ENCODE measurements at regions not wholly inside any gene's neighbourhood (a gene's known extent, or its start where the extent isn't known, plus 50 kb on each side); places are given as distances from the start of the nearest gene placed in this dataset.
"Not testable (repeated sequence)": the region's sequence is repeated elsewhere in the genome, so short reads cannot be mapped to it uniquely, and the experiment has no call there.

- no peak for DNase-seq
Measured at GRCh38 chr3:18987862-18988447, 160.4 kb upstream of the KCNH8 start.

GRCh38 chr3:18987070-18987469 lies 161.2 kb upstream of the KCNH8 start:
- DNase-seq, result no peak

GRCh38 chr3:18982920-18983319 lies 165.4 kb upstream of the KCNH8 start:
- DNase-seq, result no peak

- DNase-seq, result not testable (repeated sequence)
Measured at GRCh38 chr3:18976102-18976501, 172.2 kb upstream of the KCNH8 start.

GRCh38 chr3:18968120-18968519 lies 180.2 kb upstream of the KCNH8 start:
- DNase-seq, result no peak

- DNase-seq, result no peak
Measured at GRCh38 chr3:18965781-18966180, 182.5 kb upstream of the KCNH8 start.

GRCh38 chr3:18964640-18965039 lies 183.7 kb upstream of the KCNH8 start:
- no peak for DNase-seq

- DNase-seq, result no peak
Measured at GRCh38 chr3:18951333-18951732, 197.0 kb upstream of the KCNH8 start.

- DNase-seq, result no peak
Measured at GRCh38 chr3:18946524-18946923, 201.8 kb upstream of the KCNH8 start.

GRCh38 chr3:18937574-18937973 lies 210.7 kb upstream of the KCNH8 start:
- no peak for DNase-seq

- DNase-seq, result no peak
Measured at GRCh38 chr3:18919158-18919557, 229.2 kb upstream of the KCNH8 start.

GRCh38 chr3:18917923-18918322 lies 230.4 kb upstream of the KCNH8 start:
- no peak for DNase-seq

- DNase-seq, result no peak
Measured at GRCh38 chr3:18902081-18902793, 246.1 kb upstream of the KCNH8 start.

GRCh38 chr3:18901571-18901970 lies 246.7 kb upstream of the KCNH8 start:
- DNase-seq, result no peak

- no peak for DNase-seq
Measured at GRCh38 chr3:18900994-18901393, 247.3 kb upstream of the KCNH8 start.

- no peak for DNase-seq
Measured at GRCh38 chr3:18898911-18899310, 249.4 kb upstream of the KCNH8 start.

- DNase-seq, result no peak
Measured at GRCh38 chr3:18892756-18893155, 255.6 kb upstream of the KCNH8 start.

- DNase-seq, result no peak
Measured at GRCh38 chr3:18892047-18892446, 256.3 kb upstream of the KCNH8 start.

- no peak for DNase-seq
Measured at GRCh38 chr3:18891641-18892040, 256.7 kb upstream of the KCNH8 start.

- DNase-seq, result no peak
Measured at GRCh38 chr3:18890449-18890848, 257.9 kb upstream of the KCNH8 start.

GRCh38 chr3:18888819-18889218 lies 259.5 kb upstream of the KCNH8 start:
- no peak for DNase-seq

GRCh38 chr3:18888370-18888769 lies 259.9 kb upstream of the KCNH8 start:
- DNase-seq, result no peak

GRCh38 chr3:18886331-18886730 lies 262.0 kb upstream of the KCNH8 start:
- DNase-seq, result no peak

GRCh38 chr3:18885612-18886011 lies 262.7 kb upstream of the KCNH8 start:
- no peak for DNase-seq

GRCh38 chr3:18883571-18883970 lies 264.7 kb upstream of the KCNH8 start:
- DNase-seq, result no peak

All from NCI-H1417 treated with DMSO at 0.1 percent for 48 hours (cell line).